Epithelial cell of esophagus (primary cell): ENCODE measurements at regions not wholly inside any gene's neighbourhood (a gene's known extent, or its start where the extent isn't known, plus 50 kb on each side); places are given as distances from the start of the nearest gene placed in this dataset.

ENCODE experiments used
- DNase-seq: peaks from one replicate; pipeline ENCODE4 v3.0.0; 2010; ENCODE audit warnings: low read depth
- H3K4me3 ChIP-seq: 2 replicates; pipeline ENCODE4 v1.5.1; 2011; ENCODE audit warnings: mild to moderate bottlenecking, low read length, control low read depth
- CTCF ChIP-seq: IDR thresholded peaks from 2 replicates; pipeline ENCODE4 v1.5.1; 2011; ENCODE audit warnings: low read depth, mild to moderate bottlenecking, low read length, control low read depth, inconsistent platforms; ENCODE audit not compliant: insufficient read depth; ENCODE audit errors: missing control alignments

GRCh38 chr13:76693086-76693485 is 193.1 kb downstream of the KCTD12 start:
- DNase-seq = no peak
- no peak overlapping the region for H3K4me3 ChIP-seq
- TF ChIP-seq CTCF = no peak

GRCh38 chr13:76692346-76692745 is 193.9 kb downstream of the KCTD12 start:
- no peak for TF ChIP-seq CTCF
- DNase-seq = no peak
- H3K4me3 ChIP-seq = no peak overlapping the region

- H3K4me3 ChIP-seq = no peak overlapping the region
- no peak for TF ChIP-seq CTCF
- no peak for DNase-seq
Observed at GRCh38 chr13:76690611-76691010, 195.6 kb downstream of the KCTD12 start.

GRCh38 chr13:76687467-76687866 is 198.7 kb downstream of the KCTD12 start:
- DNase-seq = no peak
- H3K4me3 ChIP-seq = no peak overlapping the region
- no peak for TF ChIP-seq CTCF

- no peak for TF ChIP-seq CTCF
- H3K4me3 ChIP-seq = no peak overlapping the region
- no peak for DNase-seq
Observed at GRCh38 chr13:76685938-76686337, 200.3 kb downstream of the KCTD12 start.

- H3K4me3 ChIP-seq = no peak overlapping the region
- DNase-seq = no peak
- no peak for TF ChIP-seq CTCF
Observed at GRCh38 chr13:76684336-76684735, 201.9 kb downstream of the KCTD12 start.

- DNase-seq = no peak
- no peak for TF ChIP-seq CTCF
- H3K4me3 ChIP-seq = no peak overlapping the region
Observed at GRCh38 chr13:76683854-76684253, 202.4 kb downstream of the KCTD12 start.
